Hepatocyte (in vitro differentiated cells): ENCODE measurements at regions not wholly inside any gene's neighbourhood (a gene's known extent, or its start where the extent isn't known, plus 50 kb on each side); places are given as distances from the start of the nearest gene placed in this dataset.
"Not testable (repeated sequence)": the region's sequence is repeated elsewhere in the genome, so short reads cannot be mapped to it uniquely, and the experiment has no call there.

Experiments used
- DNase-seq: peaks from one replicate; pipeline ENCODE4 v3.0.0-alpha.2; 2016; ENCODE audit warnings: low spot score
- H2AFZ ChIP-seq: fragments of 200-600 bp; sonication (generic); 2 replicates; pipeline ENCODE4 v1.6.0; 2016; ENCODE audit warnings: antibody characterized with exemption, mild to moderate bottlenecking
- H3K27ac ChIP-seq: fragments of 200-600 bp; sonication (generic); 2 replicates; pipeline ENCODE4 v1.5.1; 2016; ENCODE audit warnings: mild to moderate bottlenecking
- H3K27me3 ChIP-seq: fragments of 200-600 bp; sonication (generic); 2 replicates; pipeline ENCODE4 v1.6.1; 2016
- H3K36me3 ChIP-seq: fragments of 200-600 bp; sonication (generic); replicated peaks from 2 replicates; pipeline ENCODE4 v1.5.1; 2016; ENCODE audit warnings: low read depth; ENCODE audit not compliant: insufficient read depth
- H3K4me1 ChIP-seq: fragments of 200-600 bp; sonication (generic); 2 replicates; pipeline ENCODE4 v1.5.1; 2016; ENCODE audit warnings: mild to moderate bottlenecking, moderate library complexity; ENCODE audit not compliant: insufficient read depth
- H3K4me2 ChIP-seq: fragments of 200-600 bp; sonication (generic); 2 replicates; pipeline ENCODE4 v1.6.0; 2016
- H3K4me3 ChIP-seq: fragments of 200-600 bp; sonication (generic); 2 replicates; pipeline ENCODE4 v1.5.1; 2016; ENCODE audit warnings: mild to moderate bottlenecking
- H3K79me2 ChIP-seq: fragments of 200-600 bp; sonication (generic); 2 replicates; pipeline ENCODE4 v1.6.0; 2017; ENCODE audit warnings: mild to moderate bottlenecking
- H3K9me2 ChIP-seq: fragments of 200-600 bp; sonication (generic); replicated peaks from 2 replicates; pipeline ENCODE4 v1.6.0; 2017; ENCODE audit warnings: mild to moderate bottlenecking; ENCODE audit not compliant: insufficient read depth
- H3K9me3 ChIP-seq: fragments of 200-600 bp; sonication (generic); 2 replicates; pipeline ENCODE4 v1.5.1; 2016; ENCODE audit warnings: low read depth, mild to moderate bottlenecking
- H4K20me1 ChIP-seq: fragments of 200-600 bp; sonication (generic); 2 replicates; pipeline ENCODE4 v1.6.0; 2016; ENCODE audit warnings: mild to moderate bottlenecking; ENCODE audit not compliant: insufficient read depth, poor library complexity, severe bottlenecking
- CTCF ChIP-seq: fragments of 200-600 bp; sonication (generic); IDR thresholded peaks from 2 replicates; pipeline ENCODE4 v1.5.1; 2016; ENCODE audit warnings: antibody characterized with exemption, mild to moderate bottlenecking; ENCODE audit not compliant: poor library complexity
- EZH2 ChIP-seq: fragments of 200-600 bp; sonication (generic); IDR thresholded peaks from 2 replicates; pipeline ENCODE4 v1.6.1; 2016; ENCODE audit warnings: antibody characterized with exemption, mild to moderate bottlenecking, borderline replicate concordance
- EZH2phosphoT487 ChIP-seq: fragments of 200-600 bp; sonication (generic); IDR thresholded peaks from one replicate; pipeline ENCODE4 v1.6.1; 2018; ENCODE audit warnings: antibody characterized with exemption, mild to moderate bottlenecking, low read depth, moderate library complexity; ENCODE audit not compliant: unreplicated experiment, severe bottlenecking
- WGBS: methylation state at CpG from one replicate; pipeline ENCODE4 v1.1.6; 2016; ENCODE audit warnings: low lambda C conversion rate; ENCODE audit errors: missing lambda C conversion rate; 5-methylcytosine and 5-hydroxymethylcytosine counted together

GRCh38 chr6:9745966-9746365, 668.9 kb downstream of the TFAP2A start:
- H3K36me3 ChIP-seq = no peaks in the 10 kb centered on the region
- H3K27ac ChIP-seq = no peak overlapping the region
- H3K79me2 ChIP-seq = no peaks in the 10 kb centered on the region
- H3K9me2 ChIP-seq = no peaks in the 10 kb centered on the region
- no peaks in the 10 kb centered on the region for H3K27me3 ChIP-seq
- TF ChIP-seq EZH2 (no peak), CTCF (no peak), EZH2phosphoT487 (no peak)
- WGBS = 66% methylated on average over 2 of the region's 2 CpGs
- H4K20me1 ChIP-seq = no peaks in the 10 kb centered on the region
- no peak for DNase-seq
- no peaks in the 10 kb centered on the region for H3K9me3 ChIP-seq
- no peak overlapping the region for H2AFZ ChIP-seq
- no peaks in the 10 kb centered on the region for H3K4me1 ChIP-seq
- no peak overlapping the region for H3K4me3 ChIP-seq
- no peak overlapping the region for H3K4me2 ChIP-seq

- H4K20me1 ChIP-seq = no peaks in the 10 kb centered on the region
- no peak for DNase-seq
- no peaks in the 10 kb centered on the region for H3K9me2 ChIP-seq
- H3K4me2 ChIP-seq = no peak overlapping the region
- no peak overlapping the region for H3K27ac ChIP-seq
- no peaks in the 10 kb centered on the region for H3K4me1 ChIP-seq
- H3K36me3 ChIP-seq = no peaks in the 10 kb centered on the region
- H2AFZ ChIP-seq = no peak overlapping the region
- no peak overlapping the region for H3K4me3 ChIP-seq
- TF ChIP-seq CTCF = no peak
- no peak for TF ChIP-seq EZH2
- no peak for TF ChIP-seq EZH2phosphoT487
- H3K9me3 ChIP-seq = no peaks in the 10 kb centered on the region
- 57% methylated on average over 3 of the region's 3 CpGs for WGBS
- H3K27me3 ChIP-seq = no peaks in the 10 kb centered on the region
- H3K79me2 ChIP-seq = no peaks in the 10 kb centered on the region
These were observed 669.4 kb downstream of the TFAP2A start for GRCh38 chr6:9745476-9745875.

- WGBS = 79% methylated on average over 3 of the region's 3 CpGs
- Histone ChIP-seq H3K4me2 (no peak overlapping the region), H3K9me2 (no peaks in the 10 kb centered on the region), H3K79me2 (no peaks in the 10 kb centered on the region), H2AFZ (no peak overlapping the region), H4K20me1 (no peaks in the 10 kb centered on the region), H3K9me3 (no peaks in the 10 kb centered on the region), H3K4me3 (no peak overlapping the region), H3K4me1 (no peaks in the 10 kb centered on the region), H3K27ac (no peak overlapping the region), H3K27me3 (no peaks in the 10 kb centered on the region), H3K36me3 (no peaks in the 10 kb centered on the region)
- DNase-seq = no peak
- TF ChIP-seq EZH2 = no peak
- TF ChIP-seq EZH2phosphoT487 = no peak
- TF ChIP-seq CTCF = no peak
These were observed 670.8 kb downstream of the TFAP2A start for GRCh38 chr6:9744119-9744518.

- Histone ChIP-seq H3K79me2 (no peaks in the 10 kb centered on the region), H3K4me1 (no peaks in the 10 kb centered on the region), H3K27ac (no peak overlapping the region), H3K27me3 (no peaks in the 10 kb centered on the region), H3K9me3 (no peaks in the 10 kb centered on the region), H3K4me2 (no peak overlapping the region), H4K20me1 (no peaks in the 10 kb centered on the region), H3K36me3 (no peaks in the 10 kb centered on the region), H3K9me2 (no peaks in the 10 kb centered on the region), H2AFZ (no peak overlapping the region), H3K4me3 (no peak overlapping the region)
- WGBS = 83% methylated on average over 1 of the region's 1 CpG
- TF ChIP-seq CTCF = no peak
- TF ChIP-seq EZH2 = no peak
- TF ChIP-seq EZH2phosphoT487 = no peak
- no peak for DNase-seq
These were observed 682.8 kb downstream of the TFAP2A start for GRCh38 chr6:9732056-9732455.

GRCh38 chr6:9725776-9726175, 689.1 kb downstream of the TFAP2A start:
- not testable (repeated sequence) for H2AFZ ChIP-seq, H3K27ac ChIP-seq, H3K4me1 ChIP-seq, H3K4me2 ChIP-seq, H4K20me1 ChIP-seq, H3K9me2 ChIP-seq, H3K36me3 ChIP-seq, DNase-seq, H3K9me3 ChIP-seq, H3K27me3 ChIP-seq, H3K79me2 ChIP-seq, H3K4me3 ChIP-seq
- WGBS = 100% methylated on average over 3 of the region's 3 CpGs
